SKM-1 (cell line): ENCODE measurements at regions not wholly inside any gene's neighbourhood (a gene's known extent, or its start where the extent isn't known, plus 50 kb on each side); places are given as distances from the start of the nearest gene placed in this dataset.

Experiments used
- DNase-seq: peaks from one replicate; lab custom pipeline; 2025; ENCODE audit not compliant: unreplicated experiment; lab: John Stamatoyannopoulos, UW

- no peak for DNase-seq
Measured at GRCh38 chr9:13427587-13427986, 148.1 kb upstream of the MPDZ start.

- DNase-seq, result no peak
Measured at GRCh38 chr9:13426606-13427005, 147.1 kb upstream of the MPDZ start.

GRCh38 chr9:13424872-13425271 lies 145.4 kb upstream of the MPDZ start:
- no peak for DNase-seq

- DNase-seq, result no peak
Measured at GRCh38 chr9:13424204-13424603, 144.7 kb upstream of the MPDZ start.

GRCh38 chr9:13414349-13414748 lies 134.9 kb upstream of the MPDZ start:
- DNase-seq, result no peak

- no peak for DNase-seq
Measured at GRCh38 chr9:13412331-13412730, 132.8 kb upstream of the MPDZ start.

- no peak for DNase-seq
Measured at GRCh38 chr9:13411791-13412190, 132.3 kb upstream of the MPDZ start.

- no peak for DNase-seq
Measured at GRCh38 chr9:13410566-13411031, 131.1 kb upstream of the MPDZ start.

GRCh38 chr9:13397661-13398060 lies 118.2 kb upstream of the MPDZ start:
- no peak for DNase-seq

GRCh38 chr9:13397220-13397619 lies 117.7 kb upstream of the MPDZ start:
- no peak for DNase-seq

- DNase-seq, result no peak
Measured at GRCh38 chr9:13396418-13396817, 116.9 kb upstream of the MPDZ start.

- no peak for DNase-seq
Measured at GRCh38 chr9:13395156-13395555, 115.7 kb upstream of the MPDZ start.

GRCh38 chr9:13388157-13388556 lies 108.7 kb upstream of the MPDZ start:
- no peak for DNase-seq

- DNase-seq, result no peak
Measured at GRCh38 chr9:13387734-13388067, 108.2 kb upstream of the MPDZ start.

- DNase-seq, result peak; percentile 82
Measured at GRCh38 chr9:13386935-13387733, 107.6 kb upstream of the MPDZ start.

GRCh38 chr9:13386316-13386715 lies 106.8 kb upstream of the MPDZ start:
- DNase-seq, result no peak

- DNase-seq, result no peak
Measured at GRCh38 chr9:13383855-13384254, 104.4 kb upstream of the MPDZ start.

- no peak for DNase-seq
Measured at GRCh38 chr9:13383216-13383615, 103.7 kb upstream of the MPDZ start.

- no peak for DNase-seq
Measured at GRCh38 chr9:13382595-13382994, 103.1 kb upstream of the MPDZ start.

- no peak for DNase-seq
Measured at GRCh38 chr9:13380903-13381302, 101.4 kb upstream of the MPDZ start.

- DNase-seq, result no peak
Measured at GRCh38 chr9:13378154-13378553, 98.7 kb upstream of the MPDZ start.

- DNase-seq, result no peak
Measured at GRCh38 chr9:13377171-13377925, 97.9 kb upstream of the MPDZ start.
